Ureter (tissue), 1 donor: ENCODE measurements at regions not wholly inside any gene's neighbourhood (a gene's known extent, or its start where the extent isn't known, plus 50 kb on each side); places are given as distances from the start of the nearest gene placed in this dataset.
A peak's percentile ranks its signal among the peaks of the same experiment; 100 is the strongest.
"Not testable (repeated sequence)": the region's sequence is repeated elsewhere in the genome, so short reads cannot be mapped to it uniquely, and the experiment has no call there.

Experiments
- DNase-seq: peaks from one replicate; pipeline ENCODE4 v3.0.0-alpha.2; 2020; ENCODE audit warnings: low spot score
- donor health status: DM: yes; HTN: yes; CAD: no.

DNA sequence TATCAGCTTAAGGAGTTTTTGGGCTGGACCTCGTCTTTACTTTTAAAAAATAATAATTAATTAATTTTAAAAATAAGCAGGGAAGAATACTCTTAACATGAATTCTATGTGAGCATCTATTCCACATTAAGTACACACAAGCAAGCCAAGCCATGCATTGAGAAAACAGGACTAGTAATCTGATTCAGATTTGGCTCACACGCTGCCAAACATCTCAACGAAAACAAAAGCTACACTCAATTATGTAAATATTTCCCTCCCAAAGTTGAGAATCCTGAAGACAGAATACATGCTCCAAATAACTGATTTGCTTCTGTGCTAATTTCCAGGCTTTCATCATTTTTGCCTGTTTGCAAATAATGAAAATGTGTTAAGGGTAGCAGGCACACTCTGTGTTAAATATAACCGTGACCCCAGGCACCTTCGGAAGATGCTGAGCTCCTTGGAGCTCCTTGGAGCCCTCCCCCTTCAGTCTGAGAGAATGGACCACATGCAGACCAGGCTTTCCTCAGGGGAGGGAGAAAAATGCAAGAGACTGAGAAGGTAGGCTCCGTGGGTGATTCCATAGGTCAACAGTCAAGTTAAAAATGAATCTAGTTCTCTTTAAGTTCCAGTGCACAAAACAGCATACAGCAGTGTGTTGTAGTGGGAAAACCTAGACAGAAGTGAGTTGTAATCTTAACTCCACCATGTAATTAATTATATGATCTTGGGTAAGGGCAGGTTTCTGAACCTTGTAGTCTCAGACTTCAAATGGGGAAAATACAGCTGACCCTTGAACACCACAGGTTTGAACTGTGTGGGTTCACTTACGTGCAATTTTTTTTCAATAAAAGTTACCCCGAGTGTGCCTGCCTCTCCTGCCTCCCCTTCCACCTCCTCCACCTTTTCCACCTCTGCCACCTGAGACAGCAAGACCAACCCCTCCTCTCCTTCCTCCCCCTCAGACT, 161.3 kb upstream of the RREB1 start:
- DNase-seq = no peak

DNA sequence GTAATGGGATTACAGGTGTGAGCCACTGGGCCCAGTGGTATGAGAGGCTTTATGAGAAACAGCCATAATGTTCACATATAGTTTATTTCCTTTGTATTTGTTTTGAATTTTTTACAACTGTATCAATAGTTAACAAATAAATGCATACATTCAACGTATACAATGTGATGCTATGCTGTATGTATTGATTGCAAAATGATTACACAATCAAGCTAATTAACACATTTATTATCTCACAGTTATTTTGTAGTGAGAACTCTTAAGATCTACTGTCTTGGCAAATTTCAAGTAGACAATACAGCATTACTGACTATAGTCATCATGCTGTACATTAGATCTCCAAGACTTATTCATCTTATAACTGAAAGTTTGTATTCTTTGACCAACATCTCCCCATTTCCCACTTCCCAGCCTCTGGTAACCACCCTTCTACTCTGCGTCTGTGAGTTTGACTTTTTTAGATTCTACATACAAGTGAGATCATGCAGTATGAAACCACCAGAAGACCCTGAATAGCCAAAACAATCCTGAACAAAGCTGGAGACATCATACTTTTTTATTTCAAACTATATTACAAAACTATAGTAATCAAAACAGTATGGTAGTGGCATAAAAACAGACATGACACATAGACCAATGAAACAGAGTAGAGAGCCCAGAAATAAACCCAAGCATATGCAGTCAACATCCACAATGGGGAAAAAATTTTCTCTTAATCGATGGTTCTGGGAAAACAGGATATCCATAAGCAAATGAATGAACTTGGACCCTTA, 157.2 kb upstream of the RREB1 start:
- DNase-seq = no peak

DNA sequence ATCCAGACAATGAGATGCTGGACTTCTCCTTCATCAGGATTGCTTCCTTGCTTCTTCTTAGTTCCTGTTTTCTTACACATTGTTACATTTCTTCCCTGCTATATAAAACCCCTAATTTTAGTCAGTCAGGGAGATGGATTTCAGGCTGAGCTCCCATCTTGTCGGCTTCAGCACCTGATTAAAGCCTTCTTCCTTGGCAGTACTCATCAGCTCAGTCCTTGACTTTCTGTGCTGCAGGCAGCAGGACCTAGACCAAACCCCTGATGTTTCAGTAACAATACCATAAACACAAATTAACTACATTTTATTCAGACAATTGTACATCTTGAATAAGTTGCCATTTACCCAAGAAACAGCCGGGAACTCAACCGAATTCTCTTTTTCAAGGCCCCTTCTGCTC, 156.4 kb upstream of the RREB1 start:
- no peak for DNase-seq

DNA sequence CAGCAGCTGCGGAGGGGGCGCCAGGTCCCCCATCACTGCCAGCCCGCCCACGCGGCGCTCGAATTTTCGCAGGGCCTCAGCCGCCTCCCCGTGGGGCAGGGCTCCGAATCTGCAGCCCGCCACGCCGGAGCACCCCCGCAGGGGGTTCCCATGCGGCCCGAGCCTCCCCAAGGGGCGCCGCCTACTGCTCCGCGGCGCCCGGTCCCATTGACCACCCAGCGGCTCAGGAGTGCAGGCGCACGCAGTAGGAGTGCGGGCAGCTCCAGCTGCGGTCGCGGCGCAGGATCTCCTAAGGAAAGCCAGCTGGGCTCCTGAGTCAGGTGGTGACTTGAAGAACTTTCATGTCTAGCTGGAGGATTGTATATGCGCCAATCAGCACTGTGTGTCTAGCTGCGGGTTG, 155.3 kb upstream of the RREB1 start:
- DNase-seq = no peak

DNA sequence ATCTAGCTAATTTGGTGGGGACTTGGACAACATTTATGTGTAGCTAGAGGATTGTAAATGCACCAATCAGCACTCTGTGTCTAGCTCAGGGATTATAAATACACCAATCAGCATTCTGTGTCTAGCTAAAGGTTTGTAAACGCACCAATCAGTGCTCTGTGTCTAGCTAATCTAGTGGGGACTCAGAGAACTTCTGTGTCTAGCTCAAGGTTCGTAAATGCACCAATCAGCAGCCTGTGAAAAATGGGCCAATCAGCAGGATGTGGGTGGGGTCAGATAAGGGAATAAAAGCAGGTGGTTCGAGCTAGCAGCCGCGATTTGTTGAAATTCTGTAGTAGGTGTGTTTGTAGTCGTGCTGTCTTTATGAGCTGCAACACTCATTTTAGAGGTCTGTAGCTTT, 154.8 kb upstream of the RREB1 start:
- not testable (repeated sequence) for DNase-seq

DNA sequence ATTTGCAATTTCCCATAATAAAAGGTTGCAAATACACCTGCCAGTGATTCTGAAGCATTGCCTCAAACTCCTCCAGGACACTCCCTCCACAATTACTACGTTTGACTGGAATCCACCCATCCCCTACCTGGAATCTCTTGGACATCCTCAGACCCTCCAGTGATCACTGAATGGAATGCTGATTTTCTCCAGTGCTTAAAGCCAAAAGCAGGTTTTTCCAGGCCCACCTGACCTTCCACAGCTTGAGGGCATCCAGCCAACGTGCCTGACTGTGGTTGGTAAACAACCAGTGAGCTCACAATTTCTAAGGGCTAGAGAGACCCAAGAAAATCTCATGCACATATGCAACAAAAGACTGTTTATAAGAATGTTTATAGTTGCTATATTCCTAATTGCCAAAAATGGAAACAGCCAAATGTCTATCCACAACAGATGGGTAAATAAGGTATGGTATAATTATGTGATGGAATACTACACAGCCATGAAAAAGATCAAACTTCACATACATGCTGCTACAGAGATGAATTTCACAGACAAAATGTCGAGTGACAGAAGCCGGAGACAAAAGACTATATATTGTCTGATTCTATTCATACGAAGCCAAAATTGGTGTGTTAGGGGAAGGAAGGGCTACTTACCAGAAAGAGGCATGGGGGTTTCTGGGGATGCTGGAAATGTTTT, 147.1 kb upstream of the RREB1 start:
- no peak for DNase-seq

DNA sequence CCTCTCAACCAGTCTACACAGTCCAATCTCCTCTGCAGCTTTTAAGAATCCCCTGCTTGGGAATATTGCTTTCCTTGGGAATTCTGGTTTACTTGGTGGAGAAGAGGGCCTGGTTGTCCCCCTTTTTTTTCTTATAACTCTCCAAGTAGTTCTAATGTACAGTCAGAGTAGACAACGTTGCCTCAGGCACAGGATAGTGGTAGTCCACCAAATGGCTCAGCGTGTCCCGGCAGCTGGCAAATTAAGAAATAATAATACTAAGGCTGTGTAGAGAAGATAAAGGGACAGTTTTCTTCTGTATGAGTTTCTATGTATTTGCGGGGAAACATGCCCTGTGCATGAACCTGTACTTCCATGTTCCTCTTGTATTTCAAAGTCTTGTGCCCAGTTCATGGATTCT, 145.7 kb upstream of the RREB1 start:
- DNase-seq = no peak

DNA sequence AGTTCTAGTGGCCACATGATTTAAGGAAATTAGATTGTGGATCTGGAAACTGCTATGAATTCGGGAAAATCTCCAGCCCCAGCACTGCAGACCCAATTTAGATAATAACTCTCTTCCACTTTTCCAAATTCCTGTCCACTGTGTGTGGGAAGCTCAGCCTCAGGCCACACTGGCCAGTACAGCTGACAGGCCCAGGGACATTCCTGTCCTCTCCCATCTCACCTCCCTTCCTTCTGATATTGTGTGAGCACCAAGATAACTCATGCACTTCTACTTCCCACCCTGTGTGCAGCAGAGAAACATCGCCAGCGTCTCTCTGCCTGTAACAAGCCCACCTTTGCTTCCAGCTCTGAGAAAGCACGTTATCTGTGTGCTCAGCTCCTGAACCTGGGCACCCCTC, 145.1 kb upstream of the RREB1 start:
- no peak for DNase-seq

DNA sequence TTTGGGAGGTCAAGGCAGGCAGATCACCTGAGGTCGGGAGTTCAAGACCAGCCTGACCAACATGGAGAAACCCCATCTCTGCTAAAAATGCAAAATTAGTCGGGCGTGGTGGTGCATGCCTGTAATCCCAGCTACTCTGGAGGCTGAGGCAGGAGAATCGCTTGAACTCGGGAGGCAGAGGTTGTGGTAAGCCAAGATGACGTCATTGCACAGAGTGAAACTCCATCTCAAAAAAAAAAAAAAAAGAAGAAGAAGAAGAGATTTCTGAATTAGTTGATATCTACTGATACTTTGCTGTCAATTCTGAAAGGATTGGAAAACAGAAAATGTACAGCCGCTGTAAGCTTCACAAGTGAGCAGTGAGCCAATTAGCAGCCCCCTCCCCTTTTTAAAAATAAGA, 144.4 kb upstream of the RREB1 start:
- not testable (repeated sequence) for DNase-seq

DNA sequence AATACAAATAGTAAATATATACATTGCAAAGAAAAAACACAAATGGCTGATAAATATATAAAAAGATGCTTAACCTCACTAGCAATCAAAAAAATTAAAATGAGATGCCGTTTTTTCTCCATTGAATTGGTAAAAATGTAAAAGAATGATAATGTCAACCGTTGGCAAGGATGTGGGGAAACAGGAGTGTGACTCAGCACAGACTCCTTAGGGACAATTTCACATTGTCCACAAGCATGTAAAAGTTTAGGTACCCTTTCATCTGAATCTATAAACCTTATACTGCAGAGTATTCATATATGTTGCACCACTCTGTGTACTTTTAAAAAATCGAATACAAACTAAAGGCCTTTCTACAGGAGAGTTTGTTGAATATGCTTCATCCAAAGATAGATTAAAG, 143.1 kb upstream of the RREB1 start:
- no peak for DNase-seq

DNA sequence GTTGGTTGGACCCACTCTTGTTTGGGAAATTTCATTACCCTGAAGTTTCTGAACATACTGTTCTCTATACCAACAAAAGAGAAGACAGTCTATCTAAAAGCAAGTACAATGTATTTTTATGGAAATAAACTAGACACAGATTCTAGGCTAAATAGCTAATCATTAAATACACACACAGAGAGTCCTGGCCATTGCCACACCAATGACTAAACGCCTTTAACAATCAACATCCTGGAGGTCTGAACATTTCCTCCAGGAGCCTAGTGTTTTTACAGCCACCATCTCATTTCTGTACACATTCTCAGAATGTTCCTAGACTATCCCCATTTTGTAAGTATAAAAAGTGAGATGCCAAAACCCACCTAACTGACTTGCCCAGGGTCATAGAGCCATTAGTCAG, 141.6 kb upstream of the RREB1 start:
- no peak for DNase-seq

DNA sequence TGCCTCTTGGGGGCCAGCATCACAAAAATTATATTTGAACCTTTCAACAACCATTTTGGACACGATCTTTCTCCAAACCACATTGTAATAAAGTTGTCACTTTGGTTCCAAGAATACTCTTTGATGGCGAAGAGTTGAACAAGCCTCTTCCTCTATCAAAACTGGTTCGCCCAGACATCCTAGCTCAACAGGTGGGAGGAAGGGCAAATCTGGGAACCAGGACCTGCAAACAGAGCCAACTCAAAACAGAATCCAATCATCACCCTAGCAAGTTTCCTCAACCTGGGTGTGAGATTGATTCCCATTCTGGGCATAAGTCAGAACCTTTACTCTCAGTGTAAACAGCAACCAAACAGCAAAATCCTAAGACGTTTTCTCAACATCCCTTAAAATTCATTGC, 141.2 kb upstream of the RREB1 start:
- DNase-seq = no peak

DNA sequence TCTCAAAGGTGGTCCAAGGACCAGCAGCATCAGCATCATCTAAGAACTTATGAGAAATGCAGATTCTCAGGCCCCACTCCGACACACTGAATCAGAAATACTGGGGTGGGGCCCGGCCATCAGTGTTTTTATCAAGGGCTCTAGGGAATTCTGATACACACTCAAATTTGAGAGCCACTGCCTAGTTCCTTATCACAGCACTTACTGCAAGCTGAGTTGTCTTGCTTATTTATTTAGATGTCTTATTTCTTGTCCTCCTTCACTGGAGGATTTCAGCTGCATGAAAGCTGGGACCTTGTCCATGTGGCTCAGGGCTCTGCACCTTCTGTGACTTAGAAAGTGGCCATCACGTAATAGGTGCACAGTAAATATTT, 139.4 kb upstream of the RREB1 start:
- no peak for DNase-seq

DNA sequence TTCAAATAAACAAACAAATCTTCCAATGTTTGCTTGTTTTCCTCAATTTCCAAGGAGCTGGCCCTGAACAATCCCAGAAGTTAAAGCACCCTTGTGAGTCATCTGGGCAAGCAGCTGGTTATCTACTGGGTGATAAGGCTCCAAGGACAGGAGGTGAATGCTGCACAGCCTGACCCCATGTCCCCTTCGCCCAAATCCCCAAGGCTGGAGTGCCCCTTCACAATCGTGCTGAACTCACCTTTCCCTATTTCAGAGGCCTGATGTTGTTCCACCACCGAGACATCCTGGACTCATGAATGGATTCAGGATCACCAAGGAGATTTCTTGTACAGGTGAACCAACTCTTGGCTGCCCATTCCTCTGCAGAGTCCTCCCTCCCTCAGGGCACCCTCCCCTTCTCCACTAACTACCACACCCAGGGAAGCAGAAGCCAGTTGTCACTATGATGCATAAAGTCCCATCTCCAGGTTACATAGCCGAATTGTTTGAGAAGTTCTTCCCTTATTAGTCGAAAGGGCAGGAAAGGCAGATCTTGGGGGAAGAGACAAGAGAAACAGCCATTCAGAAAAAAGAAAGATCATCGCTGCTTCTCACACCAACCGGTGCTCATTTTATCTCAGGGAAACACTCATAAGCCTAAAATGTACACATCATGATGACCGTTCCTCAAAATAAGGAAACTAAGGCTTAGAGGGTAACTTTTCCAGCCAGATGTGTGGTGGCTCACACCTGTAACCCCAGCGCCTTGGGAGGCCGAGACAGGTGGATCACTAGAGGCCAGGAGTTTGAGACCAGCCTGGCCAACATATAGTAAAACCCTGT, 138.8 kb upstream of the RREB1 start:
- no peak for DNase-seq

DNA sequence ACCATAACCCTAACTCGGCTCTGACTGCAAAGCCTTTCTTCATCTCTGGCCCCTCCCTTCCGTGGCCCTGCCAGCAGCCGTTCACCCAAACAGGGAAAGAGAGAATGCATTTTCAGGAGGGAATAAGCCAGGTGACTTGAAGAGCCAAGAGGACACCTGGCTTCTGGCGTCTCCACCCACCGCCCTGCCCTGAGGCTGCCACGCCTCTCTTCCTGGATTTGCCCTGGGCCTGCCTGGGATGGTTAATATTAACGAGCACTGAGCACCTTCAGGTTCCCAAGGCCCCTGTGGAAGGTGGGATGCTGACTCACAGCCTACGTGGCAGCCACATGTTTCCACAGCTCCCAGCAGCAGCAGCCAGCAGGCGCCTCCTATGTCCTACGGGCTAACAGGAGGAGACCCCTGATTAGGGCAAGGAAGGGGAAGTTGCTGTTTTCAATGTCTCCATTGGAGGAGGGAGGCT, 138.0 kb upstream of the RREB1 start:
- peak; percentile 88 for DNase-seq

DNA sequence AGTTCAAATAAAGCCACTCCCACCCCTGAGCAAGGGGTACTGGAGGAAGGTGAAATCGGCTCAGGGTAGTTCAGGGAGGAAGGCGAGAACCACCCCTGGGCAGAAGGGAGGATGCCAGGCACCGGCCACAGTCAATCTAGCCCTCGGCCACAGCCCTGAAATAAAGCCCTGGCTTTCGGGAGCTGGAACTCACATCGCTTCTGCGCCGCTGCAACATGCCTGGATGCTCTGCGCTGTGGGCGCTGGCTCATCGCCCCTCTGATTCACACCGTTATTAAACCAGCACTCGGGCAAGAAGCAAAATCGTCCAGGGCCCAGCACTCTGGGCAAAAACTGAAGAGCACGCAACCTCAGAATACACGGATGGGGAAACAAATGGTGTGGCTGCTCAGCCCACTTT, 136.9 kb upstream of the RREB1 start:
- no peak for DNase-seq

DNA sequence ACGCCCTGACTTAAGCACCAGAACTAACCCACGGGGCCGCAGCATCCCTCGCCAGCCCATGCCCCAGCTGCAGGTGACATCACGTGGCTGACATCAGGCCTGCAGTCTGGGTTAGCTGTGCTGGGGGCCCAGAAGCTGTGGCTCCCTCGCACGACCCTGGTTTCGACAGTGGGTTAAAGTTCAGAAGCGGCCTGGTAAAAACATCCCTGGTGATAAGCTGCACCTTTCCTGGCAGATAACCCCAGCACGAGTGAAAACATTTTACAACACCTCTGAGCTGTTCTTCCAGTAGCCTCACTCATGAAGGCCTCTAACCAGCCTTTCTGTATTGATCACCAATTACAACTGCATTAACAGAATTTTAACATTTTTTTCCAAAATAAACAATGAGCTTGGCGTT, 136.4 kb upstream of the RREB1 start:
- no peak for DNase-seq

DNA sequence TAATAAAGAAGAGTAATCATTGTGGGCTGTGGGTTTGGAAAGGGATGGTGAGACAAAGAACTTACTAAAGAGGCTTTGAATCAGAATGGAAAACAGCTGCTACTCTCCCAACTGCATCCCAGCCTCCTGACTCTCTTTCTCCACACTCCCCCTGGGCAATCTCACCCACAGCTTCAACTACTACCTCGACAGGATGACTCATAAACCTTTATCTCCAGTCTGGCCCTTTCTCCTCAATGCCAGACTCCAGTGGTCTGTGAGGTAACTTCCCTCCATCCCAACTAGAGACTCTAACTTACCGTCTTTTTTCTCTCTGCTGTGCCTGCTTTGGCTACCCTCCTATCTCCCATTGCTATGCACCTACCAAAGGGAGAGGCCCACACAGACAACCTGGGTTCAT, 135.3 kb upstream of the RREB1 start:
- DNase-seq = no peak

DNA sequence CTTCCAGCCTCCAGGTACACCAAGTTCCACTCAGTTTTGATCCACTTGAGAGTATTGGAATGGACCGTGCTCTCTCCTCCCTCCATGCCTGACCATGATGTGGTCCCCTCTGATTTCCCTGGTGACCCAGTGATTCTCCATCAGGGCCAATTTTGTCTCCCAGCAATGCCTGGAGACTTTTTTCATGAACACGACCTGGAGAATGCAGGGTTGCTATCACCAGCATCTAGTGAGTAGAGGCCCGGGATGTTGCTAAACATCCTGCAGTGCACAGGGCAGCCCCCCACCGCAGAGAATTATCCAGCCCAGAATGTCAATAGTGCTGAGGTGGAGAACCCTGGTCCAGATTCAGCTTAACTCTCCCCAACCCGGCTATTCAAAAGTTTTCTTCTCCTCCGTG, 134.0 kb upstream of the RREB1 start:
- no peak for DNase-seq

DNA sequence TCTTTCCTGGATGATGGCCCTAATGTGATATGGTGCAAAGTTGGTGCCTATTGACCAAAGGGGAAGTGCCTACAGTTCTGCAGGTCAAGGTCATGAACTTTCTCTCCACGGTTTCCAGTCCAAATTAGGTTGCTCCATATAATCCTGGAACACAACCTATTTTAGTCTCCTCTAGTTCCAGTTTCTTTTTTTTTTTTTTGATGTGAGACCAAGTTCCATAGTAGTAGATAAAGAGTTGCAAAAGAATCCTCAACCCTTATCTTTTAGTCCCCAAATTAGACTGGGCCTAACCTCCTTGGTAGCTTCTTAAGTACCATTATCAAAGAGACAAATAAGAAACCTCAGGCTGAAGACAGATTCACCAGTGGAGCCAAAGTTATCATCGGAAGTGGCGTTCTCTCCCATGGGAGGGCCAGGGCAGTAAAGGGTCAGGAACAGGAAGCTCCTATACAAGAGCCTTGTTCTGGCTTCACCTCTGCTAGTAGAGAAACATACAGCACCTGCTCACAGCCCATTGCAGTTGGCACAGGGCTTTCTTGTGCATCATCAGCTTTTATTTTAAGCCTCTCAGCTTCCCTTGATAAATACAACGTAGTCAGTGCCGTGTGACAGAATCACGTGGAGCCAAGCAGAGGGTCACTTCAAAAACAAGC, 132.2 kb upstream of the RREB1 start:
- DNase-seq = no peak

DNA sequence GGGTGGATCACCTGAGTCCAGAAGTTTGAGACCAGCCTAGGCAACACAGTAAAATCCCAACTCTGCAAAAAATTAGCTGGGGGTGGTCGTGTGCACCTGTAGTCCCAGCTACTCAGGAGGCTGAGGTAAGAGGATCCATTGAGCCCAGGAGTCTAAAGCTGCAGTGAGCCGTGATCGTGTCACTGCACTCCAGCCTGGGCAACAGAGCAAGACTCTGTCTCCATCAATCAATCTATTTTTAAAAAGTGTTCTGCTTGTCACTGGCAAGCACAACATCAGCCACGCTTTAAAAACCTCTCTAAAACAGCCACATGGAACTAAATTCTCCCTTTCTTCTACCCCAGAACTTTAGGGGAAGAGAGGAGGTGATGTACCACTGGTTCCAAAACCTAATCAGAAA, 131.6 kb upstream of the RREB1 start:
- DNase-seq = no peak
